Stimulated activated CD8-positive, alpha-beta memory T cell treated with anti-CD3 and anti-CD28 coated beads, Interleukin-2, amount 100 ng/mL, for 1 hour (primary cell): ENCODE measurements at regions not wholly inside any gene's neighbourhood (a gene's known extent, or its start where the extent isn't known, plus 50 kb on each side); places are given as distances from the start of the nearest gene placed in this dataset.

Source experiments
- DNase-seq, 2 donors: peaks; one replicate each; pipeline ENCODE4 v3.0.0-alpha.2; 2020; ENCODE audit warnings: low read depth in 2 of 2

DNA sequence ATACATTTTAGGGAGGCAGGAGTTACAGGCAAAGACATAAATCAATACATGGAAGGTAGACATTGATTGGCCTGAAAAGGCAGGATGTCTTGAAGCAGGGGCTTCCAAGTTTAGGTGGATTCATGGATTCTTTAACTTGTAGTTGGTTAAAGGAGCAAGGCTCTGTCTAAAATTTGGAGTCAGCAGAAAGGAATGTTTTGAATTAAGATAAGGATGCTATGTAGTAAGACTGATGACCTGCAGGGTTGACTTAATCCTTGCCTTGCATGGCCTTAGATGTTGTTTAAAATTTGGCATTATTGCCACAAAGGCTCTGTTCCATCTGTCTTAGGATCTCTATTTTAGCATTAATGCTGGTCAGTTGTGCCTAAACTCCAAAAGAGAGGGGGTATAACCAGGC lies 171.3 kb downstream of the C5orf15 start:
- no peak for DNase-seq

DNA sequence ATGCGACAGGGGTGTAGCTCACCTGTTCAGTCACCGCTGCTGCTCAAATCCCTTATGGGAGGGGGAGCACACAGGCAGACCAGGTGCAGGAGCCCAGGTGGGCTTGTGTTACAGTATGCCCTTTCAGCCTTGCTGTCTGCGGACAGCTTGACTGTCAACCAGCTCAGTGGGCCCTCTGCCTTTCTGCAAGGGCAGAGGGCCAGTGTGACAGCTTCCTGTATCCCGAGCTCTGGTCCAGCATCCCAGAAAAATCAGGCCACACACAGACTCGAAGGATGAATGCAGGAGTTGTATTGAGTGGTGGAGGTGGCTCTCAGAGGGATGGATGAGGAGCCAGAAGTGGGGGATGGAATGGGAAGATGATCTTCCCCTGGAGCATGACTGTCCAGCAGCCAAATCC lies 172.2 kb downstream of the C5orf15 start:
- no peak for DNase-seq

GRCh38 chr5:133794771-133795415 lies 173.5 kb downstream of the C5orf15 start:
- no peak for DNase-seq

DNA sequence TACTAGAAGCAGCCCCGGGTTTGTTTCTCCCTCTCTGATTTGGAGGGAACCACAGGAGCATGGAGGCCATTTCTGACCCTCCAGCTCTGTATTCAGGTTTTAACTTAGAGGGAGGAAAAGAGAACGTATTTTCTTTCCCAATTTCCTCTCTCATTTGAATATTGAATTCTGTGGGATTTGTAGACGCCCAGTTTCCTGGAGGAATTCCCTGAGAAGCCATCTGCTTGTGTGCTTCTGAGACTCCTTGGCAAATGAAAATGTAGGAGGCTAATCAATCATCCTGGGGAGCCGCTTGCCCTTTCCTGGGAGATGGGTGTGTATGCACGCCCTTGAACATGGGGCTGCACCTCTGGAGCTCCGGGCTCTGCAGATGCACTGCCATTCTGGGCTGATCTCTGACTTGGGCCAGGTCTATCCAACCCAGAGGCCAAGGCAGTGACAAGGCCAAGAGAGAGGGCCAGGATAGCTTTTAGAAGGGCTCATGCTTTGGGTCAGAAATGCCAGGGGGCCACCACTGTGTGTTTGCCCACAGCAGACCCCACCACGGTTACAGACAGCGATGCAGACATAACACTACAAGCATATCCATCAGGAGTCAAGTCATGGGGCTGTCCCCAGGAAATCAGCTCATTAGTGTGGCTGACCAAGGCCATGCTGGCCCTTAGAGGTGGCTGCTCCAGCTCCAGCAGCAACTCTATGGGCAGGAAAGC lies 174.5 kb downstream of the C5orf15 start:
- no peak for DNase-seq

- DNase-seq = no peak
Observed at GRCh38 chr5:133792655-133793054, 175.8 kb downstream of the C5orf15 start.

GRCh38 chr5:133792024-133792423 lies 176.4 kb downstream of the C5orf15 start:
- no peak for DNase-seq

GRCh38 chr5:133790898-133791297 lies 177.5 kb downstream of the C5orf15 start:
- no peak for DNase-seq

GRCh38 chr5:133789428-133789827 lies 177.1 kb upstream of the FSTL4 start:
- DNase-seq = no peak

DNA sequence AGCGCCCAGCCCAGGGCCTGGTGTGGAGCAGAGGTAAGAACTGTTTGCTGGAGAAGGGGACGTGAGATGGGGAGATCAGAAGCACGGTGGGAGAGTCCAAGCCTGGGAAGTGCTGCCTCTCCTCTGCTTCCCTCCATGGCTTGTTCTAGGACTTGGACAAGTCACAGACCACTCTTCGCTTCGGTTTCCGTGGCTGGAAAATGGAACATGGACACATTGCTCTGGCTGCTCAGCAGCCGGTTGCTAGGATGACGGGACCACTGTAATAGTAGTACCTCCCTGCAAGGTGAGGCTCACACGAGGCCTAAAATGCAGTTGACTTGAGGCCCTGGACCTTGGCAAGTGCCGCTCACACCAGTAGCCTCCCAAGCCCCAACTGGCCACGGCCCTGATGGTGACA lies 175.8 kb upstream of the FSTL4 start:
- no peak for DNase-seq

DNA sequence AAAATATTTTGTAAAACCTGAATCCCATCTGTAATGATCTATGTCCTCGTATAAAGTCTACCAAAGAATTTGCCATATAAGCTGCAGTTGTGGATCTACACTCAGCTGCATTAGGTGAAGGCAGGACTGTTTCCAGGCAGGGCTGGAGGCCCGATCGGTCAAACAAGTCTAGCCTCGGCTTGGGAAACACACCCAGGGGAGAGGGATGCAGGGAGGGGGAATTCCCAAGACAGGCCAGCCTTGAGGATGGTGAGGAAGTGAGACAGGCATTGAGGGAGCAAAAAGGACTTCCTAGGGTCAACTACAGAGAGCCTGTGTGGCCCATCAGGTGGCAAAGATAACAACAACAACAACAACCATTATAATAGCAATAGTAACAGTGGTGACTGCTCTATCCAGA lies 174.1 kb upstream of the FSTL4 start:
- no peak for DNase-seq

- DNase-seq = no peak
Observed at GRCh38 chr5:133785182-133785581, 172.8 kb upstream of the FSTL4 start.

DNA sequence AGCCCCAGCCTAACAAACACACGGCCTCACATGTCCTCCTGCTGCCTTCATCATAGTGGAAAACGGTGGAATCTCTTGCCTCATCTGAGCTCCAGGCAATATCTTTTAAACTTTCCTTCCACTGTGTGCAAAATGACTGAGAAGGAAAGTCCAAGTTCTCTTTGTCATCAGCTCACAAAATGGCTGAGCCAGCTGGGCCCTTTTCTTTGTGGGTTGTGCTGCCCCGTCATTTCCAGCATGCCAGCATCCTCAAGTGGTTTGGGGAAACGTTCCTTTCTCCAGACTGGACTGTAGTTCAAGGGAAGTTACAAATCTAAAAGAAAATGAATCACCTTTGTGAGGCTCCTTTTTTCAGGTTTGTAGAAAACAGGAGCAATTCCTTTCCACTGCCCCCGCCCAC lies 171.1 kb upstream of the FSTL4 start:
- no peak for DNase-seq

- no peak for DNase-seq
Observed at GRCh38 chr5:133782736-133783135, 170.4 kb upstream of the FSTL4 start.

DNA sequence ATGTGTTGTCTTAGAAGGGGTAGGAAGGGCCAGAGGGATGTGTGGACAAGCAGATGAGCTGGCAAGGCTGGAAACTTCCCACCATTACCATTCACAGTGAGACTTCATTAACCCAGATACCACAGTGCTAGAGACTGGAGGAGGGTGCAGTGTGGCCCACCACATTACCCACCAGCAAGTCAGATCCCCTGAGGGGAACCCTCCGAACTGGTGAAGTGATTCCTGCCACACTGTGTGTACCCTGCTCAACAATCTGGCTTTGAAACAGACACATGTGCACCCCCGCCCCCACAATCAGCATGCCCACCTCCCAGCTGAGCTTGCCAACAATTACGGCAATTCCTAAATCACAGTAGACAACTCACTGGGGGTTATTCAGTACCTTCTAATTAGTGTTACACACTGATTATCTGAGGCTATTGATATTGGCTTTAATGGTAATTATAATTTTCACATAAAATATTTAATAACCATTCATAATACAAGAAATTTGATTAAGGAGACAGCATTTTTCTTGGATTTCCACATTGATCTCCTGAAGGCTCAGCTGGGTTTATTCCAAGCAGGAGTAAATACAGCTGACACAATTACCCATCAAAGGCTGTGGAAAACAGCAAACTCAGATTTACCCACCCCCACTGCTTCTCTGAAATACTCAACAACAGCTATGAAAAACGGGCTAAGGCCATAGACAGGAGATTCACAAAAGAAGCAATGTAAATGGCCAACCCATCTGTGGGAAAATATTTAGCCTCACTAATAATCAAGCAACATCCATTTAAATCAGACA lies 169.3 kb upstream of the FSTL4 start:
- DNase-seq = no peak

- DNase-seq = no peak
Observed at GRCh38 chr5:133780619-133781280, 168.4 kb upstream of the FSTL4 start.

DNA sequence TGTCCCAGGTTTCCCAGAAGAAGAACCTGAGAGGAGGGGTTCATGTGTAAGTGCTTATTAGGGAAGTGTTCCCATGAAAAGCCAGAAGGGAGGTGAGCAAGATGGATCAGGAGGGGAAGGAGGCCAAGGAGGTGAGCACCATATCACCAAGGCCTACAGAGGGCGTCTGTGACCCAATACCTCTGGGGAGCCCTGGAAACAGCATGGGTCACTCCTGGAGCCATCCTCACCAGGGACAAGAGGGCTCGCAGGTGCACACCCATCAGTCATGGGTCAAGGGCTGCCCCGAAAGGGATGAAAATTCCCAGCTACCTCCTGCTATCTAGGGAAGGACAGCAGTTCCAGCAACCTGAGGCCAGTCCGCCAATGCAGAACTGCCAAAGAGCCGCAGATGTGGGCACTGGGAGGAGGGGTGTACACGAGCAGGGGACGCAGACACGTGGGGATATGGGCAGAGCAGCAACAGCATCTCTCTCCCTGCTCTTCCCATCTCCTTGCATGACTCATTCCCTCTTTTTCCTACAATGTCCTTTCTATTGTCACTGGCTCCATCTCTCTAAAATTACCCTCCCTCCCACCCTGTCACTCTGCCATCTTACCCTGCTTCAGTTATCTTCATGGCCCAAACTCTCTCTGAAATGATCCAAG lies 167.6 kb upstream of the FSTL4 start:
- DNase-seq = no peak

- DNase-seq = no peak
Observed at GRCh38 chr5:133778636-133779035, 166.3 kb upstream of the FSTL4 start.

GRCh38 chr5:133777951-133778350 lies 165.6 kb upstream of the FSTL4 start:
- no peak for DNase-seq

DNA sequence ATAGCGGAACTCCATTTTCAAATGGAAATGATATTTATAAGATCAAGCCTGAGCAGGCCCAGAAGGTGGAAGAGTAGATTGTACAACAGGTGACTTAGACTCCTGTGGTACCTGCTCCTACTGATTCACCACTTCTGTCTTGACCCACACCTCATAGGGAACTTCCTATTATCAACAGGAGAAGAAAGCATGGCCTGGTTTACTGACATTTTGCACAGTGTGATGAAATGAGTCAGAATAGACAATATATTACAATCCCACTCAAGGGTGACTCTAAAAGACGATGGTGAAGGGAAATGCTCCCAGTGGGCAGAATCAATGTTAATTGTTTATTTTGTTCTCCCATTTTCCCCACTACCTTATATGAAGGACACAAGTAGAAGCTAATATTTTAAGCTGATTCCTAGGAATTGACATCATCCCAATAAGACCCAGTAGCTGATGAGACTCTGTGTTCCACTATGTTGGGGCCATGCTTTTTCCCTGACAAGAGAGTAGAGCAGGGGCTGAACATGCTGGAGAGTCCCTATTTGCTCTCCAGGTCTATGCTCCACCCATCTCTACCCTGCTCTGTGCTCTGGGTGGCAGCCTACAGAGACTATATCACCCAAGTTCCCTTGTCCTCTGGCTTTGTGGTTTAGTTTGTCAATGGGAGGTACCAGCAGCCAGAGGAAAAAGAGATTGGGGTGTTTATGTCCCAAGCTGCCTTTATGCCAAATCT lies 163.4 kb upstream of the FSTL4 start:
- DNase-seq = no peak

- no peak for DNase-seq
Observed at GRCh38 chr5:133773247-133774202, 161.2 kb upstream of the FSTL4 start.
